ENCODE measurements at regions not wholly inside any gene's neighbourhood (a gene's known extent, or its start where the extent isn't known, plus 50 kb on each side); places are given as distances from the start of the nearest gene placed in this dataset.

GRCh38 chr12:60349232-60349978 is 753.6 kb downstream of the SLC16A7 start:
- TF ChIP-seq CTCF (IDR thresholded peaks at IDR 0.05; ENCODE audit: insufficient read depth, missing control alignments): no peak
- DNase-seq (ENCODE audit: insufficient read length, low spot score) (no peak), FAIRE-seq (no peak)

GRCh38 chr12:60387356-60387755 is 791.5 kb downstream of the SLC16A7 start:
- no peak for FAIRE-seq
- DNase-seq (ENCODE audit: insufficient read length, low spot score): no peak
- TF ChIP-seq CTCF (IDR thresholded peaks at IDR 0.05; ENCODE audit: insufficient read depth, missing control alignments): no peak

GRCh38 chr12:60391051-60391450 is 795.2 kb downstream of the SLC16A7 start:
- DNase-seq (ENCODE audit: insufficient read length, low spot score) (no peak), FAIRE-seq (no peak)
- no peak for TF ChIP-seq CTCF (IDR thresholded peaks at IDR 0.05; ENCODE audit: insufficient read depth, missing control alignments)

- no peak for FAIRE-seq
- no peak for TF ChIP-seq CTCF (IDR thresholded peaks at IDR 0.05; ENCODE audit: insufficient read depth, missing control alignments)
- DNase-seq (ENCODE audit: insufficient read length, low spot score): no peak
Measured at GRCh38 chr12:60391791-60392190, 796.0 kb downstream of the SLC16A7 start.

- no peak for TF ChIP-seq CTCF (IDR thresholded peaks at IDR 0.05; ENCODE audit: insufficient read depth, missing control alignments)
- no peak for FAIRE-seq
- DNase-seq (ENCODE audit: insufficient read length, low spot score): no peak
Measured at GRCh38 chr12:60393093-60393492, 797.3 kb downstream of the SLC16A7 start.

GRCh38 chr12:60394665-60395064 is 798.8 kb downstream of the SLC16A7 start:
- DNase-seq (ENCODE audit: insufficient read length, low spot score): no peak
- no peak for TF ChIP-seq CTCF (IDR thresholded peaks at IDR 0.05; ENCODE audit: insufficient read depth, missing control alignments)
- FAIRE-seq: no peak

GRCh38 chr12:60398547-60398946 is 802.7 kb downstream of the SLC16A7 start:
- TF ChIP-seq CTCF (IDR thresholded peaks at IDR 0.05; ENCODE audit: insufficient read depth, missing control alignments): no peak
- DNase-seq (ENCODE audit: insufficient read length, low spot score): no peak
- no peak for FAIRE-seq
